ENCODE measurements at regions not wholly inside any gene's neighbourhood (a gene's known extent, or its start where the extent isn't known, plus 50 kb on each side); places are given as distances from the start of the nearest gene placed in this dataset.

DNA sequence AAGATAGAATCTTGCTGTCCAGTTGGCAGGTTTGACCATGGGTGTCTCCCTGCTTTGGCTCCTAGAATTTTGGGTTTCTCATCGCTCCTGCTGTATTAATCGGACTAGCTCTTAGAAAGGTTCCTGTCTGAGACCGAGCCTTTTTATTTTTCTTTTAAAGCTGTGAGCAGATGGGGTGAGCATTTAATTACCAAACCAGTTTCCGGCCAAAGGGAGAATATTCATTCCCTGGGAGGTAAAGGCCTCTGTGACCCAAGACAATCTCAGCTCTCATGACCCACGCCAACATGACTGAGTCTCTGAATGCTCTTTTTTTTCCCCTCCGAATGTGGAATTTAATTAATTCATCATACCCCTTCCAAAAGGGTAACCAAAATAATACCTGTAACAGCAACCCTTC lies 464.7 kb upstream of the TMEM132C start:
- POLR2A ChIA-PET (ENCODE audit: partially characterized antibody), result no interaction called here
- no peak overlapping the region for H4K5ac ChIP-seq (ENCODE audit: insufficient read length, low read depth, low read length)
- DNase-seq (ENCODE audit: low read depth in 1 of 2, low spot score in 2 of 2), result no peak
- no peak overlapping the region for H4K8ac ChIP-seq (ENCODE audit: extremely low read depth, insufficient read depth, low read length)
- H2BK120ac ChIP-seq (replicated peaks; ENCODE audit: low read depth, low read length), result no peak overlapping the region
- WGBS, 2 experiments (ENCODE audit: extremely low coverage in 1 of 2, insufficient coverage in 1 of 2, insufficient read length in 1 of 2, insufficient replicate concordance in 2 of 2, low coverage in 1 of 2, low lambda C conversion rate in 2 of 2, missing lambda C conversion rate in 1 of 2), result 92% methylated on average over 6 of the region's 6 CpGs; no CpG with 5 or more reads in 1 of the 2 experiments
- H3K23ac ChIP-seq (ENCODE audit: insufficient read length), result no peak overlapping the region
- H3K36me3 ChIP-seq (ENCODE audit: control insufficient read depth in 2 of 4, insufficient read depth in 4 of 4, low read length in 3 of 4), result no peaks in the 10 kb centered on the region
- no peak overlapping the region for H2BK15ac ChIP-seq (ENCODE audit: low read length)
- H2BK5ac ChIP-seq (ENCODE audit: low read depth, low read length), result no peak overlapping the region
- H2AFZ ChIP-seq (ENCODE audit: low read length), result no peak overlapping the region
- H3K14ac ChIP-seq (ENCODE audit: insufficient read length), result no peak overlapping the region
- no peak overlapping the region for H2AK5ac ChIP-seq (ENCODE audit: low read depth, low read length)
- no peaks in the 10 kb centered on the region for H3K23me2 ChIP-seq (ENCODE audit: low read depth, low read length)
- H3K18ac ChIP-seq (ENCODE audit: extremely low read depth, low read length), result no peak overlapping the region
- no peak overlapping the region for H2BK12ac ChIP-seq (ENCODE audit: low read depth, low read length)
- TF ChIP-seq SIRT6 (IDR thresholded peaks at IDR 0.05; ENCODE audit: low read length) (no peak), BRCA1 (IDR thresholded peaks at IDR 0.05; ENCODE audit: low read depth, low read length) (no peak), POLR2AphosphoS5 (IDR thresholded peaks at IDR 0.05; ENCODE audit: low read depth, low read length) (no peak), CHD1 (IDR thresholded peaks at IDR 0.05; ENCODE audit: low read depth, low read length) (no peak), TBP (IDR thresholded peaks at IDR 0.05; ENCODE audit: low read depth, low read length) (no peak), CTBP2 (IDR thresholded peaks at IDR 0.05; ENCODE audit: borderline replicate concordance, insufficient read depth, insufficient read length, low read length) (no peak), SAP30 (IDR thresholded peaks at IDR 0.05; ENCODE audit: insufficient read depth, insufficient replicate concordance, low read length) (no peak), TEAD4 (IDR thresholded peaks at IDR 0.05; ENCODE audit: low read depth, low read length) (no peak), ASH2L (IDR thresholded peaks at IDR 0.05; ENCODE audit: low read length) (no peak)
- no peaks in the 10 kb centered on the region; a peak in 2 of 7 replicates for H3K4me1 ChIP-seq (replicated peaks in 1 of 4; ENCODE audit: control insufficient read depth in 3 of 4, insufficient read depth in 4 of 4, low read length in 3 of 4)
- H3K56ac ChIP-seq (replicated peaks; ENCODE audit: insufficient read length, low read depth, low read length), result no peak overlapping the region
- H4K91ac ChIP-seq (replicated peaks; ENCODE audit: insufficient read length, low read length), result no peak overlapping the region
- no peak for FAIRE-seq
- CTCF ChIA-PET (ENCODE audit: partially characterized antibody), result no interaction called here
- no peak overlapping the region for H2BK20ac ChIP-seq (ENCODE audit: low read length)
- H3K27ac ChIP-seq (ENCODE audit: low read depth, low read length), result no peak overlapping the region
- no peak overlapping the region for H3K9ac ChIP-seq (replicated peaks in 1 of 4; ENCODE audit: extremely low read depth in 1 of 4, low read depth in 3 of 4, low read length in 3 of 4)
- H3K9me3 ChIP-seq (ENCODE audit: insufficient read depth in 2 of 2, low read depth in 1 of 2, low read length in 1 of 2), result no peaks in the 10 kb centered on the region
- no peak overlapping the region for H3K4ac ChIP-seq (replicated peaks; ENCODE audit: insufficient read length, low read depth, low read length)
- H3K79me2 ChIP-seq (ENCODE audit: control insufficient read depth in 1 of 2, insufficient read depth in 2 of 2, low read length in 2 of 2), result no peaks in the 10 kb centered on the region
- H3K27me3 ChIP-seq (replicated peaks in 1 of 4; ENCODE audit: control insufficient read depth in 3 of 4, extremely low read depth in 1 of 4, insufficient read depth in 3 of 4, low read length in 3 of 4), result no peaks in the 10 kb centered on the region
- no peaks in the 10 kb centered on the region for H3K79me1 ChIP-seq (ENCODE audit: low read depth, low read length)
- H4K20me1 ChIP-seq (replicated peaks in 1 of 2; ENCODE audit: control insufficient read depth in 1 of 2, insufficient read depth in 2 of 2, low read length in 2 of 2), result no peaks in the 10 kb centered on the region
- no peak overlapping the region for H3K4me2 ChIP-seq (ENCODE audit: insufficient read depth in 1 of 2, low read depth in 2 of 2, low read length in 2 of 2)
- no peak overlapping the region for H3K4me3 ChIP-seq (ENCODE audit: extremely low read depth in 1 of 4, insufficient read depth in 2 of 4, low read depth in 3 of 4, low read length in 4 of 4)
